HG02852 (cell line): ENCODE measurements at regions not wholly inside any gene's neighbourhood (a gene's known extent, or its start where the extent isn't known, plus 50 kb on each side); places are given as distances from the start of the nearest gene placed in this dataset.
A peak's percentile ranks its signal among the peaks of the same experiment; 100 is the strongest.
"Not testable (repeated sequence)": the region's sequence is repeated elsewhere in the genome, so short reads cannot be mapped to it uniquely, and the experiment has no call there.

Source experiments
- ATAC-seq: cut with Tn5 transposase; IDR thresholded peaks from one replicate; pipeline ENCODE4 v1.9.1; 2021; ENCODE audit warnings: mild to moderate bottlenecking, moderate library complexity; ENCODE audit not compliant: unreplicated experiment

GRCh38 chr2:64932371-64933216 lies 56.6 kb upstream of the SLC1A4 start:
- peak; percentile 77 for ATAC-seq

DNA sequence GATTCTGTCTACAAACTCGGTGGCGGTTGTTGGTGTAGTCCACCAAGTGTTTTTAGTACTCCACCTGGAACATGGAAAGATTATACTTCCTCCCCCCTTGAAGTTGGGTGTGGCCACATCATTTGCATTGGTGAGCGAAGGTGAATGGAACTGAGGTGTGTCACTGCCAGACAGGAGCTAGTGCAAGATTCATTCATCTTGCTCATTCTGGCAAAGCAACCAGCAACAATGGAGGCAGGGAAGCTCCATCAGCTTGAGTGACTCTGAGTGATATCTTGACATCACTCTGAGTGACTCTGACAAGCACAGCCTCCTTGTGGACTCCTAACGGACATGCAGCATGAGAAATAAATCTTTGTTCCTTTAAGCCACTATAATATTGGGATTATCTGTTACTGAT lies 54.7 kb upstream of the SLC1A4 start:
- ATAC-seq = no peak

- ATAC-seq = no peak
These were observed 52.4 kb upstream of the SLC1A4 start for GRCh38 chr2:64936809-64937208.

DNA sequence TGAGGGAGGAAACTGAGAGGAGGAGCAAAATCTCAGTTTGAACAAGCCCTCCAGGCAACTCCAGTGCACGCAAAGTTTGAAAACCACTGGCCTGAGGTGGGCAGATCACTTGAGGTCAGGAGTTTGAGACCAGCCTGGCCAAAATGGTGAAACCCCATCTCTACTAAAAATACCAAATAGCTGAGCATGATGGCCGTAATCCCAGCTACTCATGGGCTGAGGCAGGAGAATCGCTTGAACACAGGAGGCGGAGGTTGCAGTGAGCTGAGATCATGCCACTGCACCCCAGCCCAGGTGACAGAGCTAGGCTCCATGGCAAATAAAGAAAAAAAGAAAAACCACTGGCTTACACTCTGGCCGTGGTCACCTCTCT lies 51.9 kb upstream of the SLC1A4 start:
- not testable (repeated sequence) for ATAC-seq

DNA sequence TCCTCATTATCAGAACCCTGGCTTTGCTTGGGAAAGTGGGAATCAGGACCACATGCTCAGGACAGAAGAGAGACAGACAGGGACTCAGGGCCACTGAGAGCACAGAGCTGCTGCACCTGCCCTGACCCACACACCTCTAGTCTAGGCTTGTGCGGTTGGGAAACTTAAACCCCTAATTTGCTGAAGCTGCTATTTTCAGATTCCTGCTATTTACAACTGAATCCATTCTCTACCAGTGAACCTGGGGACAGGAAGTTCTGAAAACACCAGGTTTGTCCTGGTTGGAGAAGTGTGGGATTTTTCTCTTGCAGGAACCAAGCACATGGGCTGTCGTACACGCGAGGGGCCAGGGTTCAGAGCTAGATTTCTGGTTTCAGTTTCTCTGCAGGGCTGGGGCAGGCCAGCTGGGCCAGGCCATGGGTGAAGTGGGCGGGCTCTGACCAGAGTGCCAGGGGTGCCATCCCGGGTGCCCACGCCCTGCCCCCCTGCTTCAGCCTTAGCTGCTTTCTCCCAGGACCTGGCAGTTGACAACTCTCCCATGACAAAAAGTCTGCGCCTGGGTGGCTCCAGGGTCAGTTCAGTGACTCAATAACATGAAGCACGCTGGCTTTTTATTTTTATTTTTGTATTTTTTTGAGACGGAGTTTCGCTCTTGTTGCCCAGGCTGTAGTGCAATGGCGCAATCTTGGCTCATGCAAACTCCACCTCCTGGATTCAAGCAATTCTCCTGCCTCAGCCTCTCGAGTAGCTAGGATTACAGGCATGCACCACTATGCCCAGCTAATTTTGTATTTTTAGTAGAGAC lies 51.3 kb upstream of the SLC1A4 start:
- ATAC-seq = peak; percentile 37

- ATAC-seq = no peak
These were observed 50.5 kb upstream of the SLC1A4 start for GRCh38 chr2:64938607-64939285.

GRCh38 chr2:64939332-64939917 lies 49.8 kb upstream of the SLC1A4 start:
- ATAC-seq = peak; percentile 61
